Mesendoderm (in vitro differentiated cells): ENCODE measurements at regions not wholly inside any gene's neighbourhood (a gene's known extent, or its start where the extent isn't known, plus 50 kb on each side); places are given as distances from the start of the nearest gene placed in this dataset.
A peak's percentile ranks its signal among the peaks of the same experiment; 100 is the strongest.
"Not testable (repeated sequence)": the region's sequence is repeated elsewhere in the genome, so short reads cannot be mapped to it uniquely, and the experiment has no call there.

Experiments used
- DNase-seq: peaks from one replicate; pipeline ENCODE4 v3.0.0; 2013
- H2AK5ac ChIP-seq: 2 replicates; pipeline ENCODE4 v1.6.1; 2013; ENCODE audit warnings: low read length, inconsistent platforms
- H2BK120ac ChIP-seq: 2 replicates; pipeline ENCODE4 v1.6.1; 2013; ENCODE audit warnings: low read depth, mild to moderate bottlenecking, low read length, moderate library complexity, mixed read lengths
- H2BK15ac ChIP-seq: replicated peaks from 2 replicates; pipeline ENCODE4 v1.6.1; 2013; ENCODE audit warnings: low read depth, mild to moderate bottlenecking, moderate library complexity
- H2BK5ac ChIP-seq: 2 replicates; pipeline ENCODE4 v1.6.1; 2013; ENCODE audit warnings: low read length, inconsistent platforms
- H3K18ac ChIP-seq: 2 replicates; pipeline ENCODE4 v1.6.1; 2013; ENCODE audit warnings: mild to moderate bottlenecking, low read length, mixed read lengths
- H3K23ac ChIP-seq: one replicate; pipeline ENCODE4 v1.6.1; 2013; ENCODE audit warnings: low read length
- H3K27ac ChIP-seq: 2 replicates; pipeline ENCODE4 v1.5.1; 2013; ENCODE audit warnings: low read depth, mild to moderate bottlenecking, inconsistent platforms, low read length, moderate library complexity
- H3K27me3 ChIP-seq: 2 replicates; pipeline ENCODE4 v1.6.1; 2013; ENCODE audit warnings: low read length, control low read depth, mild to moderate bottlenecking, inconsistent platforms; ENCODE audit not compliant: insufficient read depth, poor library complexity
- H3K36me3 ChIP-seq: 2 replicates; pipeline ENCODE4 v1.6.1; 2013; ENCODE audit warnings: low read length, inconsistent platforms; ENCODE audit not compliant: control insufficient read depth, insufficient read depth
- H3K4ac ChIP-seq: one replicate; pipeline ENCODE4 v1.6.1; 2013; ENCODE audit warnings: low read depth, mild to moderate bottlenecking, low read length, moderate library complexity
- H3K4me1 ChIP-seq: 2 replicates; pipeline ENCODE4 v1.6.1; 2013; ENCODE audit warnings: low read depth, low read length, inconsistent platforms; ENCODE audit not compliant: control insufficient read depth
- H3K4me2 ChIP-seq: 2 replicates; pipeline ENCODE4 v1.6.1; 2013; ENCODE audit warnings: low read length
- H3K4me3 ChIP-seq: 2 replicates; pipeline ENCODE4 v1.5.1; 2013; ENCODE audit warnings: mild to moderate bottlenecking, low read length
- H3K56ac ChIP-seq: one replicate; pipeline ENCODE4 v1.6.1; 2013; ENCODE audit warnings: low read length
- H3K79me1 ChIP-seq: 2 replicates; pipeline ENCODE4 v1.6.1; 2013; ENCODE audit warnings: low read length, inconsistent platforms
- H3K79me2 ChIP-seq: 2 replicates; pipeline ENCODE4 v1.6.1; 2013; ENCODE audit warnings: mild to moderate bottlenecking, low read length; ENCODE audit not compliant: control insufficient read depth, insufficient read depth
- H3K9ac ChIP-seq: 2 replicates; pipeline ENCODE4 v1.6.1; 2013; ENCODE audit warnings: low read length, inconsistent platforms
- H4K5ac ChIP-seq: one replicate; pipeline ENCODE4 v1.6.1; 2013; ENCODE audit warnings: low read length
- H4K8ac ChIP-seq: one replicate; pipeline ENCODE4 v1.6.1; 2013; ENCODE audit warnings: low read depth, mild to moderate bottlenecking, control low read depth, low read length, moderate library complexity
- WGBS: extraction: QIAGEN DNeasy Blood & Tissue Kit; methylation state at CpG from one replicate; pipeline ENCODE4 v1.1.7; 2013; ENCODE audit warnings: low lambda C conversion rate, missing lambda C conversion rate; ENCODE audit not compliant: insufficient coverage; ENCODE audit errors: extremely low coverage; 5-methylcytosine and 5-hydroxymethylcytosine counted together

- no peak overlapping the region for H2BK120ac ChIP-seq
- no peak overlapping the region for H3K18ac ChIP-seq
- H2BK15ac ChIP-seq = no peak overlapping the region
- no peaks in the 10 kb centered on the region for H3K36me3 ChIP-seq
- H3K79me1 ChIP-seq = no peaks in the 10 kb centered on the region
- H2BK5ac ChIP-seq = no peak overlapping the region
- no peak overlapping the region for H4K5ac ChIP-seq
- no peak overlapping the region for H3K4ac ChIP-seq
- no peaks in the 10 kb centered on the region for H3K79me2 ChIP-seq
- H3K9ac ChIP-seq = no peak overlapping the region
- H3K56ac ChIP-seq = no peak overlapping the region
- H3K27ac ChIP-seq = no peak overlapping the region
- H3K4me3 ChIP-seq = no peak overlapping the region
- no peaks in the 10 kb centered on the region for H3K4me1 ChIP-seq
- H2AK5ac ChIP-seq = no peak overlapping the region
- no peak for DNase-seq
- H4K8ac ChIP-seq = no peak overlapping the region
- H3K4me2 ChIP-seq = no peak overlapping the region
- no peaks in the 10 kb centered on the region for H3K27me3 ChIP-seq
- no CpG with 5 or more reads among the region's 4 CpGs for WGBS
- no peak overlapping the region for H3K23ac ChIP-seq
Measured at GRCh38 chr1:5613900-5614299, 378.3 kb downstream of the NPHP4 start.

DNA sequence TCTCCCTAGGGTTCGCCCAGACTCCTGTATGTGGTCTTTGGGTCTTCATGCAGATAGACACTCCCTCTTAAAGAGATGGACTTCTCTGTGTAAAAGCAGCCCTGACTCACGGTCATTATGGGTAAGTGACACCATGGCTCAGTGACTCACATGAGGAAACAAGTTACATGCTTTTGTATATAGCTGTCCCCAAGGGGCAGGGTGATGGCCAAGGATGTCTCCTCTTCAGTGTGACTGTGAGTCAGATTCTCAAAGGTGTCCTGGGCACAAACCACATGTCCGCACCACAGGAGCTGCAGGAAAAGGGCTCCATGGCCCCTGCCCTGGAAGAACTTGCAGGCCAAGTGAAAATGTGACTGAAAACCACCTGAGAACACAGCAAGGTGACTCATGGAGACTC lies 380.4 kb downstream of the NPHP4 start:
- no peak overlapping the region for H3K27ac ChIP-seq
- H2AK5ac ChIP-seq = no peak overlapping the region
- no peaks in the 10 kb centered on the region for H3K27me3 ChIP-seq
- no peak overlapping the region for H3K56ac ChIP-seq
- no peaks in the 10 kb centered on the region for H3K79me2 ChIP-seq
- no peaks in the 10 kb centered on the region for H3K4me1 ChIP-seq
- no peak overlapping the region for H2BK5ac ChIP-seq
- no peak overlapping the region for H3K18ac ChIP-seq
- no peak overlapping the region for H4K5ac ChIP-seq
- WGBS = no CpG with 5 or more reads among the region's 3 CpGs
- H3K4ac ChIP-seq = no peak overlapping the region
- H3K23ac ChIP-seq = no peak overlapping the region
- no peak overlapping the region for H3K4me2 ChIP-seq
- no peak overlapping the region for H3K4me3 ChIP-seq
- DNase-seq = no peak
- H4K8ac ChIP-seq = no peak overlapping the region
- H3K36me3 ChIP-seq = no peaks in the 10 kb centered on the region
- no peak overlapping the region for H2BK120ac ChIP-seq
- H3K79me1 ChIP-seq = no peaks in the 10 kb centered on the region
- no peak overlapping the region for H3K9ac ChIP-seq
- no peak overlapping the region for H2BK15ac ChIP-seq

GRCh38 chr1:5611431-5611830 lies 380.8 kb downstream of the NPHP4 start:
- Histone ChIP-seq H3K4me2 (no peak overlapping the region), H3K18ac (no peak overlapping the region), H2BK15ac (no peak overlapping the region), H3K4ac (no peak overlapping the region), H3K4me1 (no peaks in the 10 kb centered on the region), H3K23ac (no peak overlapping the region), H3K9ac (no peak overlapping the region), H2BK5ac (no peak overlapping the region), H3K56ac (no peak overlapping the region), H3K27me3 (no peaks in the 10 kb centered on the region), H2AK5ac (no peak overlapping the region), H4K5ac (no peak overlapping the region), H3K4me3 (no peak overlapping the region), H4K8ac (no peak overlapping the region), H3K79me2 (no peaks in the 10 kb centered on the region), H3K27ac (no peak overlapping the region), H2BK120ac (no peak overlapping the region), H3K36me3 (no peaks in the 10 kb centered on the region), H3K79me1 (no peaks in the 10 kb centered on the region)
- WGBS = no CpG with 5 or more reads among the region's 2 CpGs
- DNase-seq = no peak

- Histone ChIP-seq H3K4ac (no peak overlapping the region), H3K4me3 (no peak overlapping the region), H3K18ac (no peak overlapping the region), H3K27me3 (no peaks in the 10 kb centered on the region), H3K27ac (no peak overlapping the region), H2AK5ac (no peak overlapping the region), H3K4me2 (no peak overlapping the region), H3K9ac (no peak overlapping the region), H3K36me3 (no peaks in the 10 kb centered on the region), H2BK120ac (no peak overlapping the region), H3K23ac (no peak overlapping the region), H3K4me1 (no peaks in the 10 kb centered on the region), H2BK5ac (no peak overlapping the region), H4K5ac (no peak overlapping the region), H4K8ac (no peak overlapping the region), H3K56ac (no peak overlapping the region), H3K79me2 (no peaks in the 10 kb centered on the region), H3K79me1 (no peaks in the 10 kb centered on the region), H2BK15ac (no peak overlapping the region)
- DNase-seq = no peak
- no CpG with 5 or more reads among the region's 1 CpG for WGBS
Measured at GRCh38 chr1:5610432-5610831, 381.8 kb downstream of the NPHP4 start.

- no peak overlapping the region for H3K9ac ChIP-seq
- no peak overlapping the region for H4K8ac ChIP-seq
- H3K4me3 ChIP-seq = no peak overlapping the region
- no peak overlapping the region for H2BK5ac ChIP-seq
- H3K4me2 ChIP-seq = no peak overlapping the region
- H3K27me3 ChIP-seq = no peaks in the 10 kb centered on the region
- no peak overlapping the region for H3K27ac ChIP-seq
- DNase-seq = no peak
- no peak overlapping the region for H2AK5ac ChIP-seq
- WGBS = 98% methylated on average over 2 of the region's 3 CpGs
- peaks cover 3% of the 10 kb centered on the region for H3K4me1 ChIP-seq
- H2BK120ac ChIP-seq = no peak overlapping the region
- H3K79me1 ChIP-seq = no peaks in the 10 kb centered on the region
- no peaks in the 10 kb centered on the region for H3K79me2 ChIP-seq
- H3K56ac ChIP-seq = no peak overlapping the region
- no peak overlapping the region for H2BK15ac ChIP-seq
- no peak overlapping the region for H4K5ac ChIP-seq
- no peak overlapping the region for H3K23ac ChIP-seq
- no peak overlapping the region for H3K4ac ChIP-seq
- H3K36me3 ChIP-seq = no peaks in the 10 kb centered on the region
- H3K18ac ChIP-seq = no peak overlapping the region
Measured at GRCh38 chr1:5603353-5604104, 388.7 kb downstream of the NPHP4 start.

DNA sequence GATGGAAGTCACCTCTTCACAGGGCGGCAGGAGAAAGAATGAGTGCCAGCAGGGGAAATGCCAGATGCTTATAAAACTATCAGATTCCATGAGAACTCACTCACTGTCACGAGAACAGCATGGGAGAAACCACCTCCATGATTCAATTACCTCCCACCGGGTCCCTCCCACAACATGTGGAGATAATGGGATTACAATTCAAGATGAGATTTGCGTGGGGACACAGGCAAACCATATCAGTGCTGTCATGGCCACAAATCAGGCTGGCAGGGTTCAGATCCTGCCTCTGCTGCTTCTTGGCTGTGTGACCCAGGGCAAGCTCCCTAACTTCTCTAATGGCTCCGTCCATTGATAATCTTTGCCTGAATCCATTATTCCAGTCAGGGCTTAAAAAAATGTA lies 389.5 kb downstream of the NPHP4 start:
- H3K23ac ChIP-seq, H4K8ac ChIP-seq, H3K18ac ChIP-seq, H3K27me3 ChIP-seq, H3K4me1 ChIP-seq, H2AK5ac ChIP-seq, H3K4me3 ChIP-seq, H2BK120ac ChIP-seq, H3K4ac ChIP-seq, H3K4me2 ChIP-seq, H3K9ac ChIP-seq, H3K56ac ChIP-seq, H3K79me1 ChIP-seq, H3K27ac ChIP-seq, H3K79me2 ChIP-seq, H4K5ac ChIP-seq, H3K36me3 ChIP-seq, H2BK5ac ChIP-seq, H2BK15ac ChIP-seq: not testable (repeated sequence)
- no CpG with 5 or more reads among the region's 5 CpGs for WGBS
- DNase-seq = peak; percentile 62
